ENCODE measurements at regions not wholly inside any gene's neighbourhood (a gene's known extent, or its start where the extent isn't known, plus 50 kb on each side); places are given as distances from the start of the nearest gene placed in this dataset.

DNA sequence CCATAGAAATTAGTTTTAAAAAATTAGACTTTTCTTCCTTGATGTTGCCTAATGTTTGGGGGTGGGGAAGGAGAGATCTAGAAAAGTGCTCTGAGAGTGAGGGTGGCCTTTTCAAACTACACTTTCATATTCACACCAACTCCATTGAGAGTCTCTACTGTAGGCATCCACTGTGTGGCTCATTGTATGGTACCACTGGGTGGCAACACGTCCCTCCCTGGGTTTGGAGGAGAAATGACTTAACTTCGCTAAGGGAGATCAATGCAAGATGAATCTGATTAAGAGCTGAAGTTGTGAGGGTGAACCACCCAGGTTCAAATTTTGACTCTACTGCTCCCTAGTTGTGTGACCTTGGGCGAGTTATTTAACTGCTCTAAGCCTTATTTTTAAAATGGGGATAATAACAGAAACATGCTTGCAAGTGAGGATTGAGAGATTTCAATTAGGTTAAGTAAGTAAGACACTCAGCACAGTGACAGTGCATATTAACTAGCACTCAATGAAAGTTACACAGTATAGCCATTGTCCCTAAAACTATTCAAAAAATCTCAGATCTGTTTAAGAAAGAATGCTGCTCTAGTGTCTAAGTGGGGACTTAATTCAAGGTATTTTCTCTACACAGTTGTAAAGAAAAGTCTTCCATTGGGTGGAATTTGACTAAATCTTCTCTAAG, 193.5 kb upstream of the CNR1 start:
- intact Hi-C loops (cut with DNase I): no loop called here
- ATAC-seq (no peak), DNase-seq (no peak)
- no peaks in the 10 kb centered on the region for H3K4me1 ChIP-seq
- TF ChIP-seq, protein P1, sequence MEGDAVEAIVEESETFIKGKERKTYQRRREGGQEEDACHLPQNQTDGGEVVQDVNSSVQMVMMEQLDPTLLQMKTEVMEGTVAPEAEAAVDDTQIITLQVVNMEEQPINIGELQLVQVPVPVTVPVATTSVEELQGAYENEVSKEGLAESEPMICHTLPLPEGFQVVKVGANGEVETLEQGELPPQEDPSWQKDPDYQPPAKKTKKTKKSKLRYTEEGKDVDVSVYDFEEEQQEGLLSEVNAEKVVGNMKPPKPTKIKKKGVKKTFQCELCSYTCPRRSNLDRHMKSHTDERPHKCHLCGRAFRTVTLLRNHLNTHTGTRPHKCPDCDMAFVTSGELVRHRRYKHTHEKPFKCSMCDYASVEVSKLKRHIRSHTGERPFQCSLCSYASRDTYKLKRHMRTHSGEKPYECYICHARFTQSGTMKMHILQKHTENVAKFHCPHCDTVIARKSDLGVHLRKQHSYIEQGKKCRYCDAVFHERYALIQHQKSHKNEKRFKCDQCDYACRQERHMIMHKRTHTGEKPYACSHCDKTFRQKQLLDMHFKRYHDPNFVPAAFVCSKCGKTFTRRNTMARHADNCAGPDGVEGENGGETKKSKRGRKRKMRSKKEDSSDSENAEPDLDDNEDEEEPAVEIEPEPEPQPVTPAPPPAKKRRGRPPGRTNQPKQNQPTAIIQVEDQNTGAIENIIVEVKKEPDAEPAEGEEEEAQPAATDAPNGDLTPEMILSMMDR (IDR thresholded peaks at IDR 0.05): no peak
- no peak overlapping the region for H3K4me3 ChIP-seq
- H3K9me3 ChIP-seq: no peaks in the 10 kb centered on the region
- H3K27me3 ChIP-seq: no peaks in the 10 kb centered on the region
- H3K27ac ChIP-seq: no peak overlapping the region
- no peaks in the 10 kb centered on the region for H3K36me3 ChIP-seq

DNA sequence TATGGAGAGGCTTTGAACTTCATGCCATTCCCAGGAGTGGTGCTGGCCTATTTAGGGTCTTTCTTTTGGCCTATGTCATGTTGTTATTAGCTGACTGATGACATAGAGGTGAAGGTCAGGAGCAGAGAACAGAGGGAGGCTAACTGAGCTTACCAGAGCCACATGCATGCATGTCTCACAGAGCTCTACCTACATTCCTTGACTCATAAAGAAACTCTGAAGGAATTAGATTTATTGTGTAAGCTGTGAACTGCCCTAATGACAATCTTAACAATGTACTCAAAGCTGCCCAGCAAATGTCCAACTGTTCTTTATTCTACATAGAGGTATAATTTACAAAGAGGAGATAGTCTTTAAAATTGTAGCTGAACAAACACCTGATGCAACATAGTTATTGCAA, 192.7 kb upstream of the CNR1 start:
- no peak for ATAC-seq
- TF ChIP-seq, protein P1 (IDR thresholded peaks at IDR 0.05): no peak
- Histone ChIP-seq H3K27me3 (no peaks in the 10 kb centered on the region), H3K36me3 (no peaks in the 10 kb centered on the region), H3K4me3 (no peak overlapping the region), H3K27ac (no peak overlapping the region), H3K9me3 (no peaks in the 10 kb centered on the region), H3K4me1 (no peaks in the 10 kb centered on the region)
- intact Hi-C loops (cut with DNase I): no loop called here
- DNase-seq: no peak

DNA sequence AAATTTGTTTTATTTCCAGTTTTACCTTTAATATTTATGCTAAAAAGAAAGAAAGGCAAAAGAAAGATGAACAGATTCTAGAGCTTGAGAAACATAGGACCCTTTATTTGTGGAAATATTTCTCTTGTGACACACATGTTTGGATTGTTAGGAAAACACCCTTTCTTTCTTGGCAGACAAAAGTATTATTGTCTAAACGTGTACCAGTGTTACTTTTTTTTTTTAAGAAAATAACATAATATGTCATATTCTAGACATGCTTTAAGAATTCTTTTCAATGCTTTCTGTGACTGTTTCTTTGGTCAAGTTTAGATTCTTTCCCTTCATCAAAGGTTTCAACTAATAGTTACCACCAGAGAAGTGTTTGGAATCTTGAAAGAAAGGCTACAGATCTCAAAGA, 183.4 kb upstream of the CNR1 start:
- Histone ChIP-seq H3K36me3 (no peaks in the 10 kb centered on the region), H3K4me3 (no peak overlapping the region), H3K9me3 (no peaks in the 10 kb centered on the region), H3K27me3 (no peaks in the 10 kb centered on the region), H3K27ac (no peak overlapping the region), H3K4me1 (no peaks in the 10 kb centered on the region)
- DNase-seq: no peak
- intact Hi-C loops (cut with DNase I): no loop called here
- TF ChIP-seq, protein P1 (IDR thresholded peaks at IDR 0.05): no peak
- no peak for ATAC-seq

DNA sequence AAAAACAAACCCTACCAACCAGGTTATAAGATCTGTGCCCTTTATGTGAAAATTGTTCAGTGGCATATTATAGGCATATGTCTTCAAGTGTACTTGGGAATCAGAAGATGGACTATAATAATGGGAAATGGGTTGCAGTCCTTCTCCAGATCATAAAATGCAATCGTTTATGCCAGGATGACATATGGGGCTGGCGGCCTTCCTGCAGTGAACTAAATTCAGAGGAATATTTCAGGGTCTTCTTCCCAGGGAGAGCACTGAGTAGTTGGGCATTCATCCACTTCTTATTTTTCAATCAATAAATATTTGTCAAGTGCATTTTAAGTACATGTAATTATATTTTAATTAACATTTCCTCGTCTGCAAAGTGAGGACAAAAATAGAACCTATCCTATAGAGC, 176.2 kb upstream of the CNR1 start:
- Histone ChIP-seq H3K36me3 (no peaks in the 10 kb centered on the region), H3K4me3 (no peak overlapping the region), H3K27me3 (no peaks in the 10 kb centered on the region), H3K4me1 (no peaks in the 10 kb centered on the region), H3K27ac (no peak overlapping the region), H3K9me3 (no peaks in the 10 kb centered on the region)
- ATAC-seq: no peak
- intact Hi-C loops (cut with DNase I): no loop called here
- TF ChIP-seq, protein P1 (IDR thresholded peaks at IDR 0.05): no peak
- DNase-seq: no peak

DNA sequence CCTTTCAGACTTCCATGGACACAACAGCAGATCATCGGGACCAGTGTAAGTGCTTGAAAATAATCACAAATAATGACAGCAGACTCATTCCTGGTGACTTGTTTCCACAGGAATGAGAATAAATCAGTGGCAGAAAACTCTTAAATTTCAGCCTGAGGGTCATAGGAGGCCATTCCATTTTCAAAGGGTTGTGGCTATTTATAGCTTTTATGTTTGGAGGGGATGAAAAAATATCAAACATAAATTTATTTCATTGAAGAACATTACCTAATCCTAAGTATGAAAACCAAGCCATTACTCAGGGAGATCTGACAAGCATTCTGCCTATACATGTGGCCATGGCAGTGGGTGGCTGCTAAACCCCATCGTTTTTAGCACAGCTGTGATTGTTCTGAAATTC, 173.6 kb upstream of the CNR1 start:
- no peaks in the 10 kb centered on the region for H3K27me3 ChIP-seq
- H3K27ac ChIP-seq: no peak overlapping the region
- H3K36me3 ChIP-seq: no peaks in the 10 kb centered on the region
- ATAC-seq (no peak), DNase-seq (no peak)
- no peaks in the 10 kb centered on the region for H3K9me3 ChIP-seq
- intact Hi-C loops (cut with DNase I): no loop called here
- no peak overlapping the region for H3K4me3 ChIP-seq
- no peaks in the 10 kb centered on the region for H3K4me1 ChIP-seq
- TF ChIP-seq, protein P1 (IDR thresholded peaks at IDR 0.05): no peak

DNA sequence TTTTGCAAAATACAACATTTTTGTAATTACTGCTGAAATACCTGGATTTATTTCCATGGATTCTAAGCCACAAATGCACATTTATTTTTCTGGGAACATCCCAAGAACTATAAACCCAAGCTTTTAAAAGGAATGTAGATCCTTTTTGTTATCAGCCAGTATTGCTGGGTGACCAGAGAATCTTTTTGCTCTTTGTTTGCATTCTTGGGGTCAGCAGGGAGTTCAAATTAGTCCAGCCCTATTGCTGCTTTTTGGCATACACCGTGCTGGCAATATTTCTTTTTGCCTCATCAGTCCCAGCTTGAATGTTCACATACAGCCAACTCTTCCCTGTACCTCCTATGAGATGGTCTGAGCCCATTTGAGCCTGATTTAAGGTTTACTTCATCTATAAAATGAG, 155.2 kb upstream of the CNR1 start:
- H3K4me1 ChIP-seq: no peaks in the 10 kb centered on the region
- no peaks in the 10 kb centered on the region for H3K36me3 ChIP-seq
- no peak overlapping the region for H3K4me3 ChIP-seq
- DNase-seq: no peak
- intact Hi-C loops (cut with DNase I): no loop called here
- H3K9me3 ChIP-seq: no peaks in the 10 kb centered on the region
- TF ChIP-seq, protein P1 (IDR thresholded peaks at IDR 0.05): no peak
- no peaks in the 10 kb centered on the region for H3K27me3 ChIP-seq
- H3K27ac ChIP-seq: no peak overlapping the region
- no peak for ATAC-seq

Measured in upper lobe of right lung (tissue), 1 donor.